ENCODE measurements at regions not wholly inside any gene's neighbourhood (a gene's known extent, or its start where the extent isn't known, plus 50 kb on each side); places are given as distances from the start of the nearest gene placed in this dataset.

DNA sequence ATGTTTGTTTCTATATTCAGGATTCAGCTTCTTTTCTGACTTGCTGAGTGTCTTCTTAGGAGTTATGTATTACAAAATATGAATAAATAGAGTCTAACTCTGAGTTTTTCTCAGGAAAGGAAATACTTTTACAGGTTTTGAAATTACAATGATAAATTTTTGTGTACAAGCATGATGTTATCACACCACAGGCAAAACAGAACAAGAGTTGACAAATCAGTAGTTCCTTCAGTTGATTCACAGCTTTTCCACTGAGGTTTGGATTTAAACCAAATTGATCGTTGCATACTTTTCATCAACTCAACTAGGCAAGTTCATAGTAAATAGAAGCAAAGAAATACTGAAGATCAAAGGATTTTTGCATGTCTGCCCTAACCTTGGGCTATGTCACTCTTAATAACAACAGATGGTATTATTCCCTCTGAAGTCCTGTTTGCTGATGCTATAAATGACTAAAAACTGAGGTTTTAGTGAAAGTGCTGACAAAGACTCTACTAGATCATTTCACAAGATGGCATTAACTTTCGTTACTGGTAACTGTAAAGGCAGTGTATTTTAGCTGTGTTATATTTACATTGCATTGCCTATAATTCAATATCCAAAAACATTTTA, 520.2 kb downstream of the FLRT2 start:
- ChIA-PET CTCF (no interaction called here), POLR2A (no interaction called here)
- no peaks in the 10 kb centered on the region for H3K27me3 Mint-ChIP-seq
- H3K4me3 Mint-ChIP-seq = no peak overlapping the region
- H3K9me3 Mint-ChIP-seq = no peaks in the 10 kb centered on the region
- H3K4me1 Mint-ChIP-seq (ENCODE audit: low read depth) = no peaks in the 10 kb centered on the region
- no peaks in the 10 kb centered on the region for H3K36me3 Mint-ChIP-seq
- intact Hi-C loops (cut with micrococcal nuclease) = no loop called here
- no peak overlapping the region for H3K27ac Mint-ChIP-seq
- no peak for DNase-seq

DNA sequence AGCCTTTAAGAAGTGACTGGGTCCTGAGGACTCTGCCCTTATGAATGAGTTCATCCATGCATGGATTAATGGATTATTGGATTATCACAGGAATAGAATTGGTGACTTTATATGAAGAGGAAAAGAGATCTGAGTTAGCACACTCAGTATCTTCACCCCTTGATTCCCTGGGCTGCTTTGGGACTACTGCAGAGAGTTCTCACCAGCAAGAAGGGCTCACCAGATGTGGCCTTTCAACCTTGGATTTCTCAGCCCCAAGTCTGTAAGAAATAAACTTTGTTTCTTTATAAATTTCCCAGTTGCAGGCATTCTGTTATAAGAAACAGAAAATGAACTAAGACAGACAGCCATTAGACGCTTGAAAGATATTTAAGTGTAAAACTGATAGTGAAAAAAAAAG, 509.2 kb downstream of the FLRT2 start:
- H3K36me3 Mint-ChIP-seq = no peaks in the 10 kb centered on the region
- no peak overlapping the region for H3K27ac Mint-ChIP-seq
- intact Hi-C loops (cut with micrococcal nuclease) = loop anchor here (10.0 kb wide), 1 partner anchor 184 kb away; no protein-coding TSS in a partner anchor
- H3K4me1 Mint-ChIP-seq (ENCODE audit: low read depth) = no peaks in the 10 kb centered on the region
- peaks cover 4% of the 10 kb centered on the region for H3K9me3 Mint-ChIP-seq
- ChIA-PET POLR2A (no interaction called here), CTCF (interaction anchor here (1.1 kb wide), 1 partner anchor 12 kb away, joined by 3 read pairs; no protein-coding TSS in a partner anchor)
- no peaks in the 10 kb centered on the region for H3K27me3 Mint-ChIP-seq
- no peak for DNase-seq
- H3K4me3 Mint-ChIP-seq = no peak overlapping the region

DNA sequence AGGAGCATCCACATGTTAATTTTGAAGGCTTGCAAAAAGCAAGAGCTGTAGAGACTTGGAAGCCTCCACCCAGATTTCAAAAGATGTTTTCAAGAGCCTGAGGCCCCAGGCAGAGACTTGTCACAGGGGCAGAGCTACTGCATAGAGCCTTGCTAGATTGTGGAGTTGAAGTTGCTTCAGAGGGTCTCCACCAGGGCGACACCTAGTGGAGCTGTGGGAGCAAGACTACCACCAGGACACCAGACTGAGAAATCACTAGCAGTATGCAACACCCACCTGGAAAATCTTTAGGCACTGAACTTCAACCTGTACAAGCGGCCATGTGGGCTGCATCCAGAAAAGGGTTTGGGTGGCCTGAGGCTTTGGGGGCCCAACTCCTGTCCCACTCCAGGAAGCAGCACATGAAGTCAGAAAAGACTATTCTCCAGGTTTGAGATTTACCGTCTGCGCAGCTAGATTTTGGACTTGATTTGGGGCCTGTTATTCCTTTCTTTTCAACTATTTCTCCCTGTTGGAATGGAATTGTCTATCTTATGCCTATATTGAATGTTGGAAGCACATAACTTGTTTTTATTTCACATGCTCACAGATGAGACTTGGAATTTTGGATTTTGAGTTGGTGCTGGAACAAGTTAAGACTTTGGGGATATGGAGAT, 508.6 kb downstream of the FLRT2 start:
- intact Hi-C loops (cut with micrococcal nuclease) = loop anchor here (10.0 kb wide), 1 partner anchor 184 kb away; no protein-coding TSS in a partner anchor
- POLR2A ChIA-PET = no interaction called here
- no peaks in the 10 kb centered on the region for H3K4me1 Mint-ChIP-seq (ENCODE audit: low read depth)

DNA sequence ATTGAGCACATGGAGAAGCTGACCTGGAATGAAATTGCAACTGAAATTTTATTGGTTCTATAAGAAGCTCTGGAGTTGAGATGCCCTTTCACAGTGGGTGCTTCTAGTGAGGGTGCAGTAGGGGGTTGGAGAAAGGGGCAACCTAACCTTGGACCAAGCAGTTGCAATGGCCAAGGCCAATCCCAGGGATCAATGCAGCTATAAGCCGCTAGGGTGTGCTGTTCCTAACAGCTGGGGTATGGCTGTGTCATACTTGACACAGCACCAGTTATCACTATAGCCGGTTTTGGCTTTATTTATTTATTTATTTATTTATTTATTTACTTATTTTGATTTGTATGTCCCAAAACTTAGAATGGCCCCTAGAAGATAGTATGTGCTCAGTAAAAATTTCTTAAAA, 505.9 kb downstream of the FLRT2 start:
- H3K4me3 Mint-ChIP-seq = no peak overlapping the region
- no peaks in the 10 kb centered on the region for H3K27me3 Mint-ChIP-seq
- DNase-seq = peak; percentile 12
- H3K4me1 Mint-ChIP-seq (ENCODE audit: low read depth) = peaks cover 9% of the 10 kb centered on the region
- H3K36me3 Mint-ChIP-seq = no peaks in the 10 kb centered on the region
- no peaks in the 10 kb centered on the region for H3K9me3 Mint-ChIP-seq
- H3K27ac Mint-ChIP-seq = no peak overlapping the region
- POLR2A ChIA-PET = no interaction called here
- CTCF ChIA-PET = interaction anchor here (0.7 to 2.0 kb wide), 3 partner anchors 9 to 17 kb away, joined by 3 to 6 read pairs (median 3); no protein-coding TSS in a partner anchor
- intact Hi-C loops (cut with micrococcal nuclease) = loop anchor here (10.0 kb wide), 1 partner anchor 181 kb away; no protein-coding TSS in a partner anchor

More for the DNA sequence above, 508.6 kb downstream of the FLRT2 start:
- peaks cover 4% of the 10 kb centered on the region for H3K9me3 Mint-ChIP-seq
- H3K27me3 Mint-ChIP-seq = no peaks in the 10 kb centered on the region
- no peak overlapping the region for H3K4me3 Mint-ChIP-seq
- CTCF ChIA-PET = interaction anchor here (0.6 to 1.1 kb wide), 3 partner anchors 11 to 33 kb away, joined by 3 read pairs; no protein-coding TSS in a partner anchor
- DNase-seq = peak; percentile 49
- H3K36me3 Mint-ChIP-seq = no peaks in the 10 kb centered on the region
- no peak overlapping the region for H3K27ac Mint-ChIP-seq

DNA sequence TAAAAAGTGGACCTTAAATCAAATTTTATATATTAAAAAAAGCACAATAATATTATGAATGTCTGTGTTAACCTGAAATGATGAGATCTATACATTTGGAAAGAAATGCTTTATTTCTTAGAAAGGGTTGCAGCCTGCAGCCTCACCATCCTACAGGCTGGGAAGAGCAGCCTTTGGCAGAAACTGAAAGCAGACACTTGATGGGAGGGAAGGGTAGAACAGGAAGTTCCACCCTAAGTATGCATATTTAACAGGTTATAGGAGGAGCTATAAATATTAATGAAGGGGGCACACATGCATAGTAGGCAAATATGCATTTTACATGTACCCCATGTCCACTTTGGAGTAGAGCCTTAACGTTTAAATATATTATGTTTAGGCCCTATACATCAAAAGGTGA, 498.0 kb downstream of the FLRT2 start:
- Mint-ChIP-seq H3K27me3 (no peaks in the 10 kb centered on the region), H3K27ac (no peak overlapping the region), H3K4me1 (ENCODE audit: low read depth) (peaks cover 9% of the 10 kb centered on the region), H3K4me3 (no peak overlapping the region), H3K9me3 (peaks cover 30% of the 10 kb centered on the region), H3K36me3 (no peaks in the 10 kb centered on the region)
- DNase-seq = no peak
- intact Hi-C loops (cut with micrococcal nuclease) = no loop called here
- ChIA-PET CTCF (interaction anchor here (0.8 to 1.5 kb wide), 2 partner anchors 8 to 10 kb away, joined by 3 to 6 read pairs; no protein-coding TSS in a partner anchor), POLR2A (no interaction called here)

DNA sequence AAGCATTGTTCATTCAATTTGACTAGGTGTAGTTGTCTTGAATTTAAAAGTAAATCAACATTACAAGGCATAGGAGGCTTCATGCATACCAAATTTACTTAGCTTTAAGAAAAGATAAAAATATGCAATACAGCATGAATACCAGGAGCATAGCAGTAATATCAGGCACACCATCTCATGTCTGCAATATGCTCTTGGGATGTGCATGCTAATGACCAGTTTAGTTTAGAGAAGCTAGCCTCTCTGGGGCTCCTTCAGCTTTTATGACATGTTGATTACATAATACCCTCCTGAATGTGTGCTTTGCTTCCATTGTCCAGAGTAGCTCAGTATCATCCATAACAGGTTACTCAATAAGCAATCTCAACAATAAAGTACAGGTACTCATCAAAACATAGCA, 497.2 kb downstream of the FLRT2 start:
- Mint-ChIP-seq H3K4me3 (no peak overlapping the region), H3K27ac (no peak overlapping the region), H3K9me3 (peaks cover 30% of the 10 kb centered on the region), H3K27me3 (no peaks in the 10 kb centered on the region), H3K4me1 (ENCODE audit: low read depth) (peaks cover 9% of the 10 kb centered on the region), H3K36me3 (no peaks in the 10 kb centered on the region)
- intact Hi-C loops (cut with micrococcal nuclease) = no loop called here
- POLR2A ChIA-PET = no interaction called here
- CTCF ChIA-PET = interaction anchor here (0.8 to 1.5 kb wide), 2 partner anchors 9 to 11 kb away, joined by 3 to 6 read pairs; no protein-coding TSS in a partner anchor
- no peak for DNase-seq

DNA sequence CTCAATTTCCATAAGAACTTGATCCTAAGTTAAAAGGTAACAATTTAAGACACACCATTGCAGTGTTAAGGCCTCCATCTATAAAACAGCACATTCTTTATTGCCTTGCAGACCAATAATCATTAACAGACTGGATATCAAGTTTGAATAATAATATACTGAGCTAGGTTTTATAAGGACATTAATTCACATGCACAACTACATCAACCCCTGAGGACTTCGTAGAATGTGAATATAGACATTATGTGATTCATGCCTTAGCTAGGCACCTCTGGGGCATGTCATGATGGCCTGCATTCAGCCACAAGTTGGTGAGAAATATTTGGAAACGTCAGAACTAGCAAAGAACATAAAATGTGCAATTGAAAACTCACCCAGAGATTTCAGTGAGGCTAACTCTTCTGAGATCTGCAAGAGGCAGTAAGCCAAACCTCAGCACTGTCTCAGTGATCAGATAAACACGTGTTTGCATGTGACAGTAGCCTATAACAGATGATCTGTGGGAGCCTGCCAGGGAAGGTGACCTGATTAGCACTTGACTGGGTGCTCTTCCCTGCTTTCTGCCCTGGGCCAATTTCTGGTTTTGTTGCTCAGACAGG, 492.2 kb downstream of the FLRT2 start:
- ChIA-PET POLR2A (no interaction called here), CTCF (no interaction called here)
- Mint-ChIP-seq H3K36me3 (peaks cover 2% of the 10 kb centered on the region), H3K9me3 (peaks cover 21% of the 10 kb centered on the region), H3K4me3 (no peak overlapping the region), H3K27ac (no peak overlapping the region), H3K4me1 (ENCODE audit: low read depth) (no peaks in the 10 kb centered on the region), H3K27me3 (no peaks in the 10 kb centered on the region)
- DNase-seq = no peak
- intact Hi-C loops (cut with micrococcal nuclease) = no loop called here

DNA sequence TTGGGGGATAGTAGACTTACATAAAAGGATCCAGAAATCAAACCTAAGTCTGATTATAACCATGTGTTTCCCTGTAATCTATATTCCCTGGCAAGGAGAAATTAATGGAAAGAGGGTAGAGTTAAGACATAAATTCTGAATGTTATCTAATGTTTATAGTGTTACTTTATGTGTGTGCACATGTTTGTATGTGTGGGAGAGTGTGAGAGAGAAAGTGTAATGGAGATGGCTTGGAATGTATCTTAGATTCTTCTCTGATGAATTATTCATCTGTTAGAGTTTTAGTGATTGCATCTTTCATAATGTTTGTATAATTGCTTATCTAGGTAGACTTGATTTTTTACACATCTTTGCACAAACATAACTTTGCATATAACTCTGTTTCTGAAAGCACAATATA, 490.9 kb downstream of the FLRT2 start:
- no peaks in the 10 kb centered on the region for H3K27me3 Mint-ChIP-seq
- peaks cover 2% of the 10 kb centered on the region for H3K36me3 Mint-ChIP-seq
- CTCF ChIA-PET = no interaction called here
- H3K27ac Mint-ChIP-seq = no peak overlapping the region
- H3K4me3 Mint-ChIP-seq = no peak overlapping the region
- H3K4me1 Mint-ChIP-seq (ENCODE audit: low read depth) = no peaks in the 10 kb centered on the region
- H3K9me3 Mint-ChIP-seq = peaks cover 18% of the 10 kb centered on the region
- DNase-seq = no peak
- intact Hi-C loops (cut with micrococcal nuclease) = no loop called here
- POLR2A ChIA-PET = no interaction called here

DNA sequence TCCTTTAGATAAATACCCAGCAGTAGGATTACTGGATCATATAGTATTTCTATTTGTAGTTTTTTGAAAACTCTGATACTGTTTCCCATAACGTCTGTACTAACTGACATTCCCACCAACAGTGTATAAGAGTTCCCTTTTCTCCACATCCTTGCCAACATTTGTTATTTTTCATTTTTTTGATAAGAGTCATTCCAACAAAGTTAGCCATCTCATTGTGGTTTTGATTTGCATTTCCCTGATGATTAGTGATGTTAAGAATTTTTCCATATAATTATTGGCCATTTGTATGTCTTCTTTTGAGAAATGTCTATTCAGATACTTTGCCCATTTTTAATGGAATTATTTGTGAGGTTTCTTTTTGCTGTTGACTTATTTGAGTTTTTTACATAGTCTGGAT, 486.0 kb downstream of the FLRT2 start:
- no peak overlapping the region for H3K27ac Mint-ChIP-seq
- no peaks in the 10 kb centered on the region for H3K27me3 Mint-ChIP-seq
- POLR2A ChIA-PET = no interaction called here
- H3K9me3 Mint-ChIP-seq = peaks cover 3% of the 10 kb centered on the region
- no peak overlapping the region for H3K4me3 Mint-ChIP-seq
- H3K4me1 Mint-ChIP-seq (ENCODE audit: low read depth) = no peaks in the 10 kb centered on the region
- DNase-seq = no peak
- H3K36me3 Mint-ChIP-seq = peaks cover 2% of the 10 kb centered on the region
- intact Hi-C loops (cut with micrococcal nuclease) = no loop called here
- CTCF ChIA-PET = no interaction called here

DNA sequence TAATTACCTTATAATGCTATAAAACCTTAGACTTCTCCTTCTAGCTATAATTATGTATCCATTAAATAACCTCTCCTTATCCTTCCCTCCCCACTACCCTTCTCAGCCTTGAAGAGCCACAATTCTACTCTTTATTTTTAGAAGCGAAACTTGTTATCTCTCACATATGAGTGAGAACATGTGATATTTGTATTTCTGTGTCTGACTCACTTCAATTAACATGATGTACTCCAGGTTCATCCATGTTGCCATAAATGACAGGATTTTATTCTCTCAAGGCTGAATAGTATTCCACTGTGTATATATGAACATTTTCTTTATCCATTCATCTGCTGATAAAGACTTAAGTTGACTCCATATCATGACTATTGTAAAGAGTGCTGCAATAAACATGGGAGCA, 485.6 kb downstream of the FLRT2 start:
- intact Hi-C loops (cut with micrococcal nuclease) = no loop called here

DNA sequence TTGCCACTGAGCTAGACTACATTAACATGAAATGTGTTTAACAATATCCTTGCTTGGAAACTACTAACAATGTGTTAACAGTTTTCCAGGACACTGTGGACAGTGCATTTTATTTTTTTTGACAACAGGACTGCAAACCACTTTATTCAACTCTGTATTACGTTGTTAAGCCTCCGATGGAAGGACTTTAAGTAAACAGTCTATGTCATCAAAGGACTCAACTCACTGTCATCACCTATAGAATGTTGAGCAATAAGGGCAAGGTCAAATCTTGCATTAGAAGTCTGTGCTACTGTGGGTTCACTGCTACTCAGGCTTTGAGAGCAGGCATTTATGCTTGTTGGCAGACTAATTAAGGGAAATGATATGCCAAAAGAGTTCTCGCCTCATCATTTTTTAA, 483.7 kb downstream of the FLRT2 start:
- CTCF ChIA-PET = no interaction called here

More for the DNA sequence above, 485.6 kb downstream of the FLRT2 start:
- H3K27ac Mint-ChIP-seq = no peak overlapping the region
- H3K4me3 Mint-ChIP-seq = no peak overlapping the region
- CTCF ChIA-PET = no interaction called here
- H3K9me3 Mint-ChIP-seq = peaks cover 3% of the 10 kb centered on the region
- H3K4me1 Mint-ChIP-seq (ENCODE audit: low read depth) = no peaks in the 10 kb centered on the region
- no peak for DNase-seq
- H3K36me3 Mint-ChIP-seq = peaks cover 2% of the 10 kb centered on the region
- no peaks in the 10 kb centered on the region for H3K27me3 Mint-ChIP-seq
- POLR2A ChIA-PET = no interaction called here

DNA sequence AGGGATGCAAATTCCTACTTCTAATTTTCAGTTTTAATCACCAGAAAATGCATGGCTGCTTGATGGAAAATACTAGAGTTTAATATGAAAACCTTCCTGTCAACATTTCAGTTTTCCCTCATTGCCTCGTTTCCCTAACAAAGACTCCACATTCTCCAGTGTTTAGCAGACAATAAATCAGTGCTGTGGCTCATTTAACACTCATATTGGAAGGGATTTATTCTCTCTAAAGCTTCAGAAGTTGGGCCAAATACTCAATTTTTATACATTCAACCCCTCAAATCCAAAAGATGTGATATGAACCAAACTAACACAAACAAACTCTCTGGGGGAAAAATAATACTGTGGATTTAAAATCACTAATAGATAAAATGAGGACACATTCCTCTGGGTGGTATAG, 482.5 kb downstream of the FLRT2 start:
- Mint-ChIP-seq H3K9me3 (peaks cover 3% of the 10 kb centered on the region), H3K4me3 (no peak overlapping the region), H3K4me1 (ENCODE audit: low read depth) (no peaks in the 10 kb centered on the region), H3K27me3 (no peaks in the 10 kb centered on the region), H3K27ac (no peak overlapping the region), H3K36me3 (no peaks in the 10 kb centered on the region)
- ChIA-PET CTCF (no interaction called here), POLR2A (interaction anchor here (0.6 kb wide), 1 partner anchor 170 kb away, joined by 3 read pairs; no protein-coding TSS in a partner anchor)
- DNase-seq = no peak
- intact Hi-C loops (cut with micrococcal nuclease) = no loop called here

More for the DNA sequence above, 483.7 kb downstream of the FLRT2 start:
- Mint-ChIP-seq H3K4me1 (ENCODE audit: low read depth) (no peaks in the 10 kb centered on the region), H3K27me3 (no peaks in the 10 kb centered on the region), H3K9me3 (peaks cover 3% of the 10 kb centered on the region), H3K27ac (no peak overlapping the region), H3K4me3 (no peak overlapping the region), H3K36me3 (peaks cover 2% of the 10 kb centered on the region)
- POLR2A ChIA-PET = no interaction called here
- intact Hi-C loops (cut with micrococcal nuclease) = no loop called here
- DNase-seq = no peak
